ENCODE measurements at regions not wholly inside any gene's neighbourhood (a gene's known extent, or its start where the extent isn't known, plus 50 kb on each side); places are given as distances from the start of the nearest gene placed in this dataset.
A peak's percentile ranks its signal among the peaks of the same experiment; 100 is the strongest.

- H3K9me2 ChIP-seq (ENCODE audit: insufficient read depth) = no peaks in the 10 kb centered on the region
- no peaks in the 10 kb centered on the region for H3K36me3 ChIP-seq (ENCODE audit: insufficient read depth)
- H3K4me1 ChIP-seq (ENCODE audit: insufficient read depth) = peaks cover 18% of the 10 kb centered on the region
- no peaks in the 10 kb centered on the region for H3K79me2 ChIP-seq (replicated peaks; ENCODE audit: insufficient read depth)
- H3F3A ChIP-seq (replicated peaks; ENCODE audit: low read depth) = no peaks in the 10 kb centered on the region
- no peak overlapping the region for H3K27ac Mint-ChIP-seq
- H3K27ac ChIP-seq (ENCODE audit: low read depth) = no peak overlapping the region
- no peak overlapping the region for H3K4me2 ChIP-seq
- peaks cover 23% of the 10 kb centered on the region for H3K4me1 Mint-ChIP-seq
- no peaks in the 10 kb centered on the region for H3K27me3 Mint-ChIP-seq (ENCODE audit: insufficient read depth, low read depth, poor library complexity)
- no peak overlapping the region for H3K4me3 Mint-ChIP-seq
- peak overlapping the region; percentile 39; the same call in 1 of the 2 replicates for H2AFZ ChIP-seq
- DNase-seq (ENCODE audit: low spot score) = no peak
- TF ChIP-seq CREB1 (CRISPR knock-in tag; IDR thresholded peaks at IDR 0.05; ENCODE audit: low read depth) (no peak), ZNF114 (CRISPR knock-in tag; IDR thresholded peaks at IDR 0.05) (no peak), ETS1 (IDR thresholded peaks at IDR 0.05) (no peak), CTCF (conservative IDR thresholded peaks at IDR 0.05; ENCODE audit: low read depth in 2 of 2) (no peak), EZH2phosphoT487 (IDR thresholded peaks at IDR 0.05; ENCODE audit: unreplicated experiment) (no peak), STAT1 (IDR thresholded peaks at IDR 0.05; ENCODE audit: unreplicated experiment) (no peak), REST (IDR thresholded peaks at IDR 0.05; ENCODE audit: unreplicated experiment) (no peak), ZNF462 (CRISPR knock-in tag; IDR thresholded peaks at IDR 0.05) (no peak), POLR2AphosphoS5 (IDR thresholded peaks at IDR 0.05; ENCODE audit: low read depth) (no peak), JUNB (IDR thresholded peaks at IDR 0.05; ENCODE audit: unreplicated experiment) (no peak), EZH2 (IDR thresholded peaks at IDR 0.05; ENCODE audit: low read depth, unreplicated experiment) (no peak), NANOG (IDR thresholded peaks at IDR 0.05; ENCODE audit: borderline replicate concordance) (no peak), ZNF331 (CRISPR knock-in tag; IDR thresholded peaks at IDR 0.05; ENCODE audit: low read depth) (no peak)
- no peak for ATAC-seq
- no peaks in the 10 kb centered on the region for H3K27me3 ChIP-seq (ENCODE audit: insufficient read depth)
- H3K4me3 ChIP-seq = no peak overlapping the region
- H3K36me3 Mint-ChIP-seq (ENCODE audit: low read depth) = peaks cover 3% of the 10 kb centered on the region; the same call in 1 of the 3 replicates
- H3K9me3 Mint-ChIP-seq = no peaks in the 10 kb centered on the region; the same call in 2 of the 3 replicates
- no peaks in the 10 kb centered on the region for H4K20me1 ChIP-seq (replicated peaks; ENCODE audit: insufficient read depth)
These were observed 83.2 kb upstream of the JAZF1 start for GRCh38 chr7:28263622-28264271.

All from GM23338 (cell line).